Activated T-helper 2 cell treated with anti-CD3 and anti-CD28 coated beads, Interferon-gamma antibody, Interleukin-2, Interleukin-4, amounts not matched to agents 10 μg/mL and 5 μg/mL and 100 μg/mL, durations not matched to agents 14 hours and 24 hours and 36 hours (primary cell): ENCODE measurements at regions not wholly inside any gene's neighbourhood (a gene's known extent, or its start where the extent isn't known, plus 50 kb on each side); places are given as distances from the start of the nearest gene placed in this dataset.

Source experiments
- DNase-seq: peaks from one replicate; pipeline ENCODE4 v3.0.0; 2021; ENCODE audit warnings: low spot score
- H3K27ac Mint-ChIP-seq: one replicate; pipeline ENCODE4 v1.8.0; 2021; ENCODE audit warnings: mixed read lengths
- H3K27me3 Mint-ChIP-seq: one replicate; pipeline ENCODE4 v1.8.0; 2021; ENCODE audit warnings: low read depth, mixed read lengths
- H3K36me3 Mint-ChIP-seq: one replicate; pipeline ENCODE4 v1.8.0; 2021; ENCODE audit warnings: low read depth, mixed read lengths
- H3K4me1 Mint-ChIP-seq: one replicate; pipeline ENCODE4 v1.8.0; 2021; ENCODE audit warnings: low read depth, mixed read lengths
- H3K4me3 Mint-ChIP-seq: one replicate; pipeline ENCODE4 v1.8.0; 2021; ENCODE audit warnings: low read depth, mild to moderate bottlenecking, moderate library complexity, mixed read lengths
- H3K9me3 Mint-ChIP-seq: one replicate; pipeline ENCODE4 v1.8.0; 2021; ENCODE audit warnings: mixed read lengths
- intact Hi-C: fragments of 100-400 bp; cut with micrococcal nuclease; formaldehyde crosslinking; loops from one replicate; pipeline ENCODE4 v1.15.1; 2023

DNA sequence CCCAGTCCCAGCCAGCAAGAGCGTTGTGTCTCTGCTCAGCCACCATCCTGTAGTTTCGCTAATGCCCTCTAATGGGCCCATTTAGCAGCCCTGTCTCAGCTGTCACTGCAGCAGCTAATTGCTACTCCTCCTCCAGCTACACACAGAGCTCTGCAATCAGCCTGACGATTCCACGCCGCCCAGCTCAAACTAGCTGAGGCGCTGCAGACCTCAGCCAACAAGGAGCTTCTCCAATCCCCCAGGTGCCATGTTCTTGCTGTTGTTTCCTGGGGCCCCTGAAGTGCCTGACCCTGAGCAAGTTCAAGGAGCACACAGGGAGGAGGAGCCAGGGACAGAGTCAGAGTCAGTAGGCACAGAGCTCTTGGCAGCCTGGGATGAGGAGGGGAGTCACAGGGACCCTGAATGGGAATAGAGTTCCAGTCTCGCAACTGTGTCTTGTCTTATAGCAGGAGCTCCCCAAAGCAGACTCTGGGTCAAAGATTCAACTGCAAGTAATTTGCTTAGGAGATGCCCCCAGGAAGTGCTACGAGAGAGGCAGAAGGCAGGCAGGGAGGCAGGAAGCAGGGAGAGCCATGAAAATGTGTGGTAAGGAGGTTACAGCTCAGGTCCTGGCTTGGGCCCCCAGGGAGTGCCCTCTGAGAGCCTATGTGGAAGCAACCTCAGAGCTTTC is 135.8 kb upstream of the UNC5B start:
- intact Hi-C loops = no loop called here
- no peaks in the 10 kb centered on the region for H3K36me3 Mint-ChIP-seq
- H3K27me3 Mint-ChIP-seq = no peaks in the 10 kb centered on the region

DNA sequence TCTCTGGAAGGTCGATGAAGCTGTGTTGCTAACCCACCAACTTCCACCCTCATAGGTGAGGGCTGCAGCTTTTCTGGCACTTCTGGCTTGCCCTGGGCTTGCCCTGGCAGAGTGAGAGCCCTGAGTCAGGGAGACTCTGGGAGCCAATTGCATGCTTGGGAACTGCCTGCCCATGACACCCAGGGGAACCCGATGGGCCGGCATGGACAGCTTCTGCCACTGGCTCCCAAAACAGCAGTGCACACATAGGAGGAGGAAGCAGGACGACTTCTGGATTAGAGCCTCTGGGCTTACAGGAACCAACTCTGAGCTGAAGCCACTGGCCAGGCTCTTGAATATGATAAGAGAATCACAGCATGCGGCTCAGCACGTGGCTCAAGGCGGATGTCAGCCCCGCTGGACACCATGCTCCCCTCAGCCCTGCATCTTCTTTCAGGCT is 135.2 kb upstream of the UNC5B start:
- no peaks in the 10 kb centered on the region for H3K4me1 Mint-ChIP-seq
- no peak overlapping the region for H3K4me3 Mint-ChIP-seq
- no peak for DNase-seq
- no peak overlapping the region for H3K27ac Mint-ChIP-seq
- H3K36me3 Mint-ChIP-seq = no peaks in the 10 kb centered on the region
- no peaks in the 10 kb centered on the region for H3K9me3 Mint-ChIP-seq
- intact Hi-C loops = no loop called here
- no peaks in the 10 kb centered on the region for H3K27me3 Mint-ChIP-seq

More for the DNA sequence above, 135.8 kb upstream of the UNC5B start:
- H3K4me3 Mint-ChIP-seq = no peak overlapping the region
- no peaks in the 10 kb centered on the region for H3K9me3 Mint-ChIP-seq
- no peaks in the 10 kb centered on the region for H3K4me1 Mint-ChIP-seq
- no peak overlapping the region for H3K27ac Mint-ChIP-seq
- no peak for DNase-seq

DNA sequence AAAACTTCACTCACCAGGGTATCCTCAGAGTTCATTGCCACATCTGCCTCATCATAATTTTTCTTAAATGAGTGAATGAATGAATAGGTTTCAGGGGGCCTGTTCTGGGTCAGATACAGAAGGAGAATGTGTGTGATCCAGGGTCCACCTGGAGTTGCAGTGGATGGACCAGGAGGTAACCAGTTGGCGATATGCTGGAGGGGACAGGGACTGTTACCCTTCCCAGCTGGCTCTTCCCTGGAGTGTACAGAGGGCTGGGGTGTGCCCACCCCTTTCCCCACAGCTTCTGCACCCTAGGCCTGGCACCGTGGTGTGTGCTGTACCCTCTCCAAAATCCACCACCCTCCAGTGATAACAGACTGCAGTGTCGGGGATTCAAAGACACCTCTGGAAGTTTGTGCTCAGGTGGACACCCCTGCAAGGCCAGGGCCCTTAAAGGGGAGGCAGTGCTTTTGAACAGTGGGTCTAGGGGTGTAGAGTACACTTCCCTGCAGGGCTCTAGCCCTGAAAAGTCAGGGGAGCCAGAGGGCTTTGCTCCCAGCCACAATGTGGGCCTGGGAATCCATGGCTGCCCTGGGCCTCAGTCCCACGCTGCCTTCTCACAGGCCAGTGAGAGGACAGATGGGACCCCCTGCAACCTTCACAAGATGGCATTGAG is 134.4 kb upstream of the UNC5B start:
- Mint-ChIP-seq H3K27me3 (no peaks in the 10 kb centered on the region), H3K9me3 (no peaks in the 10 kb centered on the region), H3K4me1 (no peaks in the 10 kb centered on the region), H3K27ac (no peak overlapping the region), H3K36me3 (no peaks in the 10 kb centered on the region), H3K4me3 (no peak overlapping the region)
- no peak for DNase-seq
- intact Hi-C loops = no loop called here

DNA sequence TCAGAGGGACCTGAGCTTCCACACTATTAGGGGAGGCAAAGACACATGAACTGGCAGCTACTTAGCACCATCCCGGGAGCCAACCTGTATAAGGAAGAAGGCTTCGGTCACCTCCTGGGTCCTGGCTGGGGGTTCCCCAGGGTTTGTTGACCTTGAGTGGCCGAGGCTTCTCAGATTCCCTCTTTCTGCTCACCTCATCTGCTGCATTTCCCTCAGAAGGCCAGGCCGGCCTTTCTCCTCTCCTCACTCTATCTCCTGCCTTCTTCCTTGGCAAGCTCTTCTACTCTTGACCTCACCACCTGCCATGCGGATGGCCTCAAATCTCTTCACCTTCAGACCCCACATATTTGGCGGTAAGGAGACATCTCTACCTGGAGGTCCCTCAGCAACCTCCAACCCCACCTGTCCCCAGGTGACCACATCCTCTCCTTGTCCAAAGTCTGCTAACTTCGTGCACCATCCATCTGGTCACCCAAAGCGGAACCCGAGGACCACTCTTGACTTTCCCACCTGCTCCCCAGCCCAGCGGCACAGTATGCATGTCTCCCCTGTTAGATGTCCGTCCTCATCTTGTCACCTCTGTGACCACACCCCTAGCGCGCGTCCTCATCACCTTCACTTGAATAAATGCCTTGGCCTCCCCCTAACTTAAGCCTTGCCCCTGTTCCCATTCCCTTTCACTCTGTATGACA is 133.8 kb upstream of the UNC5B start:
- Mint-ChIP-seq H3K27me3 (no peaks in the 10 kb centered on the region), H3K27ac (no peak overlapping the region), H3K4me3 (no peak overlapping the region), H3K36me3 (no peaks in the 10 kb centered on the region), H3K4me1 (no peaks in the 10 kb centered on the region), H3K9me3 (no peaks in the 10 kb centered on the region)
- intact Hi-C loops = no loop called here
- DNase-seq = no peak

DNA sequence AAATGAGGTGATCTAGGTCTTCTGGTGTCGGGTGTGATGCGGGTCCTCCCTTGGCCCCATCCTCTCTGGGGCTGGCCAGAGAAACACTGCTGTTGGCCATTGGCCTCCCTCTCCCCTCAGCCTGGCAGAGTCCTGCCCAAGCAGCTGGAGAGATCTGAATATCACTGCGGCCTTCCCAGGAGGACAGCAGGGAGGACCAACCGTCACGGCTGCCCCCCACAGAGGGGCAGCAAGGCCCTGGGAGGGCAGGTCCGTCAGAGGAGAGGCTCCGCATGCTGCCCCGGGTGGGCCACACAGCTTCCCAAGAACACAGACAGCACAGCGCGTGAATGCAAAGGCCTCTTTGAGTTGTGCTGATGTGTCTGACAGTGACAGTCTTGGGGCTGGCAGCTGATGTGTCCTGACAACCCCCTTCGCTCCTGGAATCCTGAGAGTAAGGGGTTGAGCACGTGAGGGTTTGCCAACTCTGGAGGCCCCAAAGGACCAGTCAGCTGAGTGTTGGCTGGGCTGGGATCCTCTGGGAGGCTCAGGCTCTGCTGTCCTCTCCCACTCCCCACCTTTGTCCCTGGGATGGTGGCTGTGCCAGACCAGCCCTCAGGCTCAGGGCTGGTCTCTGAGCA is 132.5 kb upstream of the UNC5B start:
- intact Hi-C loops = no loop called here
- DNase-seq = no peak
- Mint-ChIP-seq H3K27me3 (no peaks in the 10 kb centered on the region), H3K4me1 (no peaks in the 10 kb centered on the region), H3K27ac (no peak overlapping the region), H3K36me3 (no peaks in the 10 kb centered on the region), H3K9me3 (no peaks in the 10 kb centered on the region), H3K4me3 (no peak overlapping the region)

DNA sequence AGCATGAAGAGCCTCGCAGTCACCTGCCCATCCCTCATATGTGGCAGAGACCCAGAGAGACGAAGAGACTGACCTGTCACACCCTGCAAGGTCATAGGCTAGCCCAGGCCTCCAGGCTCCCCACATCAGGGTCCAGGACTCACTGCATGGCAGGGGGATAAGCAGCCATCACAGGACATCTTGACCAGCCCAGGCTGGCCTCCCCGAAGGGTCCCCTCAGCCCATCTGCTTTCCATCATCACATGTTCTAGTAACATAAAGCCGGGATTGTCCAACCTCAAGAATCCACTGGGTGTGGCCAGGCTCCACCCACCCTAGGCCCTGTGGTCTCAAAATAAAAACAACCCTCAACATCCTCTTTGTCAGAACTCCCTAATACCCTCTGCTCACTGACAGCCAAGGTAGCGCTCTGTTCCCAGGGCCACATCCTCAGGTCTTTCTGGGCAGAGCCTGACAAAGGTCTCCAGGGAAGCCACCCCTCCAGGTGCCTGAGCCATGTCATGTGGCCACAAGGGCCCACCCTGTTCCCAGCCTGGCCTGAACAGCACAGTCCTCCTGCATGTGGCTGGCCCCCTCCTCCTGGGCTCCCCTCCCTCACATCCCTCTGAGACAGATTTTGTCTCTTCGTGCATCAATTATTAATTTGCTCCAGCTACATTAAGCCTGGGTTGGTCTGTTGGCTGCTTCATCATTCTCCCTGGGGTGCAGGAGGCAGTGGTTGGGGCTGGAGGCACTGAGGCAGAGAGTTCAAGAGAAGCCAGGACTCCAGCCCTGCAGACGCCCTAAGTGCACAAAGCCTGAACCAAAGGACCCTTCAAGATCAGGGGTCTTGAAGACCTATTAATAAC is 131.8 kb upstream of the UNC5B start:
- no peak overlapping the region for H3K27ac Mint-ChIP-seq
- intact Hi-C loops = no loop called here
- no peaks in the 10 kb centered on the region for H3K27me3 Mint-ChIP-seq
- no peaks in the 10 kb centered on the region for H3K4me1 Mint-ChIP-seq
- no peak for DNase-seq
- no peaks in the 10 kb centered on the region for H3K36me3 Mint-ChIP-seq
- H3K4me3 Mint-ChIP-seq = no peak overlapping the region
- no peaks in the 10 kb centered on the region for H3K9me3 Mint-ChIP-seq

DNA sequence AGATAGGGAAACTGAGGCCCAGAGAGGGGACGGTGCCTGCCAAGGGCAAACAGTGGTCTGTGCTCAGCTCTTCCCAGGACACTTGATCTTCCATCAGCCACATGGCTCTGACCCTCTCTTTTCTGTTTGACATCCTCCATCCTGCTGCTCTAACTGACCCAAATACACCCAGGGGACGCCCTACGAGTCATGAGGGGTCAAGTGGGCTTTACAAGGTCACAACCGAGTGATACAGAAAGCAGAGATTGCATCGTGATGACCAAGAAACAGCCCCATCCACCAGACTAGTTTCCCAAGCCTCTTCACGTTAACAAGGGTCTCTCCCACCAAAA is 131.2 kb upstream of the UNC5B start:
- Mint-ChIP-seq H3K27ac (no peak overlapping the region), H3K4me1 (no peaks in the 10 kb centered on the region), H3K4me3 (no peak overlapping the region), H3K9me3 (no peaks in the 10 kb centered on the region), H3K27me3 (no peaks in the 10 kb centered on the region), H3K36me3 (no peaks in the 10 kb centered on the region)
- intact Hi-C loops = no loop called here
- no peak for DNase-seq

DNA sequence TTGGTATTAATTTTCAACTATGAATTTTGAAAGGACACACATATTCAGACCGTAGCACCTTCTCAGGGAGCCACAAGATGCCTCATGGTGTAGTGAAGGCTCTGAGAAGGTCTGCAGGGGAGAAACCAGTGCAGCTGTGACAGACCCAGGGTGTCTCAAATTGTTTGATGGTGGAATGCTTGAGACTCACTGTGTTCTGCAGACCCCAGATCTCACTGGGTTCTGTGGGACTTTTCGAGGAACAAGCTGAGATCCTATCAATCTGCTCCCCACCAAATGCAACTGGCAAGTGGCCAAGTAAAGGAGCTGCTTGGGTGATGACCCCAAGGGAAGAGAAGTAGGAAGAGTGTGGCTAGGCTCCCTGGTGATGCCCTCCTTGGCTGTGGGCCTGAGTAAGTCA is 130.5 kb upstream of the UNC5B start:
- no peaks in the 10 kb centered on the region for H3K27me3 Mint-ChIP-seq
- H3K9me3 Mint-ChIP-seq = no peaks in the 10 kb centered on the region
- DNase-seq = no peak
- H3K4me1 Mint-ChIP-seq = no peaks in the 10 kb centered on the region
- no peak overlapping the region for H3K27ac Mint-ChIP-seq
- no peaks in the 10 kb centered on the region for H3K36me3 Mint-ChIP-seq
- H3K4me3 Mint-ChIP-seq = no peak overlapping the region
- intact Hi-C loops = no loop called here

DNA sequence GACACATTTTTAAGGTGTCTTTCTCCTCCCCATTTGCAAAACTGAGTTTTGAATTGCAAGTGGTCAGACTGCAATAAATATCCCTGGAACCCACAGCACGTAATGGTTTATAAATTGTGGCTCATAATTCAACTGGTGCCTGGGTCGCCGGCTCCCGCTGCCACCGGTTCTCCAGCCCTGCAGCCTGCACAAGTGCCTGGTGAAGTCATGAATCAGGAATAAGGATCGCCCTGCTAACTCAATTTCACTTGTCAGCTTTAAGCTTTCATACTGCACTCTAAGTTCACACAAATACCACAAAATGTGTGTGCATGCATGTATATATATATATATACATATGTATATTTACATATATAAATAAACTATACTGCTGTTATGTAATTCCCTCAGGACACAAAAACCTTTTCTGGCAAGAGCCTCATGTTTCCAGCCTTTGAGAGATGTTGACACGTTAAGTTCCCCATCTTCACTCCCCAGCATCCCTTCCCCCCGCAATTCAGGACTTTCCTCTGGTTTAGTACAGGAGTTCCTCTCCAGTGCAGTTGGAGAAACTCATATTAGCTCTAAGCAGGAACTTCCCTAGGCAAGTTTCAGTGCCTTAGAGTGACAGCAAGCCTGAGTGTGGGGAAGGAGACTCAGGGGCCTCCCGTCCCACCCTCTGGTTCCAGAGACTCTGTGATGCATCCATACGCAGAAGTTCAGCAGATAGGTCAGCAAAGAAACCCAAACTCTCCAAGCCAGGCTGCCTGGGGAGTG is 129.2 kb upstream of the UNC5B start:
- intact Hi-C loops = no loop called here
- Mint-ChIP-seq H3K27me3 (no peaks in the 10 kb centered on the region), H3K36me3 (no peaks in the 10 kb centered on the region), H3K4me3 (no peak overlapping the region), H3K9me3 (no peaks in the 10 kb centered on the region), H3K4me1 (no peaks in the 10 kb centered on the region), H3K27ac (no peak overlapping the region)
- DNase-seq = no peak

DNA sequence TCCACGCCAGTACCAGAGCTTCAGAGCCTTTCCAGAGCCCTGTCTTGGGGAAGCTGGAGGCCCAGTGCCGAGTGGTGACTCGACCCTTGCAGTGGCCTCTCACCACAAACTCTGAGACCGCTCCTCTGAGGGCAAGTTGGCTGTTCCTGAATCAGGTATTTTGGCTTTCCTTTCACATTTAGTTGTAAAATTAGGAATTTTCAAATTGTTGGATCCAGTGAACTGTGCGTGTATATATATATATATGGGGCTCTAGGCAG is 128.7 kb upstream of the UNC5B start:
- intact Hi-C loops = no loop called here
- DNase-seq = no peak
- no peaks in the 10 kb centered on the region for H3K4me1 Mint-ChIP-seq
- H3K4me3 Mint-ChIP-seq = no peak overlapping the region
- no peaks in the 10 kb centered on the region for H3K27me3 Mint-ChIP-seq
- no peaks in the 10 kb centered on the region for H3K36me3 Mint-ChIP-seq
- H3K9me3 Mint-ChIP-seq = no peaks in the 10 kb centered on the region
- H3K27ac Mint-ChIP-seq = no peak overlapping the region

DNA sequence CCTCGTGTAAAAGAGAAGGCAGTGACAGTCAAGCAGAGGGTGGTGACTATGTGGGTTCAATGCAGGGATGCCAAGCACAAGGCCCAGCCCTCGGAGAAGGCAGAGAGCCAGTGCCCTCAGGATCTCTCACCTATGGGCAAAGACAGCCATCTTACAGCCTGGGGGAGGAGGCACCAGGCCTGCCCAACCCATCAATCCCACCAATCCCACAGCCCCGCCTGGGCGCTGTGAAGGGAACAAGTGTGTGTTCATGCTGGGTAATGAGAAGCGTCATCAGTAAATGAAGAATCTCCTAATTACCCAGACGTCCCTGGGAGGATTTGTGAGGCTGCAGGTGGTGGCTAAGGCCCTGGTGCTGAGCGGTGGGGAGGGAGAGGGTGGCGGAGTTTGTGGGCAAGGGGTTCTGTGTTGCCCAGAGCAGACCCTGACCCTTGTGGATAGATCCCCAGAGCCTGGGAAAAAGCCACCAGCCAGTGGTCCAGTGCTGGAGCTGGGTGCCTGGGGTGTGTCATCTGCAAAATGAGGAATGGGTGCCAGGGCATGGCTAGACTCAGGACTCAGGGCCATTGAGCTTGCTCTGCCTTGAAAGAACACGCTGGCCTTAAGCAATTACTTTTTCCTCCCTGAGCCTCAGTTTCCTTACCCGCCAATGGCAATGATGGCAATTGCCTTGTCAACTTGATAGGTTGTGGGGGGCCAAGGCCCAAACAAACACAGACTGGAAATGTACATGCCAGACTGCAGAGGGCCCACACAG is 128.1 kb upstream of the UNC5B start:
- Mint-ChIP-seq H3K27me3 (no peaks in the 10 kb centered on the region), H3K36me3 (no peaks in the 10 kb centered on the region), H3K9me3 (no peaks in the 10 kb centered on the region), H3K4me1 (no peaks in the 10 kb centered on the region), H3K27ac (no peak overlapping the region), H3K4me3 (no peak overlapping the region)
- no peak for DNase-seq
- intact Hi-C loops = no loop called here

DNA sequence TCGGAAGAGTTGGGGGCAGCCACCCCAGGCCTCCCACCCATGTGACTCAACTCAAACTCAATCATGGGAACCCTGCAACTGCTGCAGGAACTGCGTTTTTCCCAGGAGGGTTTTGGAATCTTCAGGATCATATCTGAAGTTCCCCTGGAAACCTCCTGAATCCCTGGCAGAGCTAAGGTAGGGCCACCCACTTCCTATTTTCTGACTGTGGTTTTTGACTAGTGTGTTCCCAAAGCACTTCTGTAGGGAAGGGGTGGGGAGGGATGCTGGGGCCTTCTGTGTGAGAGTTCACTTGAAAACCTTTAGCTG is 127.6 kb upstream of the UNC5B start:
- Mint-ChIP-seq H3K36me3 (no peaks in the 10 kb centered on the region), H3K4me1 (no peaks in the 10 kb centered on the region), H3K27me3 (no peaks in the 10 kb centered on the region), H3K27ac (no peak overlapping the region), H3K4me3 (no peak overlapping the region), H3K9me3 (no peaks in the 10 kb centered on the region)
- intact Hi-C loops = no loop called here
- no peak for DNase-seq
